GM21447 (cell line): ENCODE measurements at regions not wholly inside any gene's neighbourhood (a gene's known extent, or its start where the extent isn't known, plus 50 kb on each side); places are given as distances from the start of the nearest gene placed in this dataset.

Experiments
- ATAC-seq: cut with Tn5 transposase; IDR thresholded peaks from one replicate; pipeline ENCODE4 v1.9.1; 2021; ENCODE audit not compliant: unreplicated experiment

GRCh38 chr7:42858570-42858969 lies 53.3 kb downstream of the C7orf25 start:
- no peak for ATAC-seq

DNA sequence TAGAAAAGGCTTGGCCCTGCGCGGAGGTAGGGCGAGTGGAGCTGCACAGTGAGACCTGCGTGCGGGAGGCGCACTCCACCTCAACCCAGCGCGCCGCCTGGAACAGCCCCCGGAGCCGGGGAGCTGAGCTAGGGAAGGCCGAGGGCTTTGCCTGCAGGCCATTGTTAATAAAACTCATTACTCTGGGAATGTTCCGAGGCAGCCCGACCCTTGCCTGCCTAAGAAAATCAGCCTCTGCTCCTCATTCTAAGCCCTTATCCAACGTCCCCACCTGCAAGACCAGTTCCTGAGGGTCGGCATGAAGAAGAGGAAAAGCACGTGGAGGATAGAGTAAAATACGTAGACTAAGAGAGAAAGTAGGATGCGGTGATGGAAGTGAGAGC lies 55.3 kb downstream of the C7orf25 start:
- ATAC-seq, result no peak

- ATAC-seq, result no peak
These were observed 57.2 kb downstream of the C7orf25 start for GRCh38 chr7:42854571-42855118.

DNA sequence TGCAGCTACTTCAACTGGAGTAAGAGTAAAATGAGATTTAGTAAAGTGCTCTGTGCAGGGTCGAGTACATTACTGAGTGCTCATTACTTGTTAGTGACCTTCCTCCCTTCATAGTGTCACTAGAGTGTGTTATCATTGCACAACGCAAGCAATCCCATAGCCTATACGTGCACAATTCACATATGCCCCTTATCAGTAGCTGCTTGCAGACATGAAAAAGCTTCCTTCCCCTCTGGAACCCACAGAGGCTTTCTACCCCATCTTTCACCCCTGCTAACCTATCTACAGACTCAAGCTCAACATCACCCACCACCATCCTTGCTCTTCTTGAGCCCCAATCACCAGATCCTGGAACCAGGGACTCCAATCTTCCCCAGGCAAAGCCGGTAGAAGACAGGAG lies 59.3 kb downstream of the C7orf25 start:
- no peak for ATAC-seq

GRCh38 chr7:42843205-42843800 lies 68.6 kb downstream of the C7orf25 start:
- no peak for ATAC-seq

DNA sequence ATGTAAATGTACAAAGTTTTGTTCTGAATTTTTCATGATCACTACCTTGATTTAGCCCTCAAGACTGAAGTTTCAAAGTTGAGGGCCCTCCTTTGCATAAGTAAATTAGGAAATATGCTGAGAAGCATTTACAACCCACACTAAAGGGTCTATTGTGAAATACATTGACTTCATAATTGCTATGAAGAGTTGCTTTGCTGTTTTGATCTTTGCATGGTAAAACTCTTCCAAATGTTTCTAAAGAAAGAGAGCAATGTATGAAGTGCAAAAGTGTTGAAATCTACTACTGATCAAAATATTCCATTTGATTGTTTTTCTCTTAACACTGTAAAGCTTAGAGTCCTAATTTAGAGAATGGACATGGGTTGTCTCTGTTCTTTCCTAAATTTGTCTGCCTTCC lies 77.2 kb downstream of the C7orf25 start:
- no peak for ATAC-seq

GRCh38 chr7:42833411-42833810 lies 78.5 kb downstream of the C7orf25 start:
- ATAC-seq, result no peak

- ATAC-seq, result no peak
These were observed 79.2 kb downstream of the C7orf25 start for GRCh38 chr7:42832667-42833066.

DNA sequence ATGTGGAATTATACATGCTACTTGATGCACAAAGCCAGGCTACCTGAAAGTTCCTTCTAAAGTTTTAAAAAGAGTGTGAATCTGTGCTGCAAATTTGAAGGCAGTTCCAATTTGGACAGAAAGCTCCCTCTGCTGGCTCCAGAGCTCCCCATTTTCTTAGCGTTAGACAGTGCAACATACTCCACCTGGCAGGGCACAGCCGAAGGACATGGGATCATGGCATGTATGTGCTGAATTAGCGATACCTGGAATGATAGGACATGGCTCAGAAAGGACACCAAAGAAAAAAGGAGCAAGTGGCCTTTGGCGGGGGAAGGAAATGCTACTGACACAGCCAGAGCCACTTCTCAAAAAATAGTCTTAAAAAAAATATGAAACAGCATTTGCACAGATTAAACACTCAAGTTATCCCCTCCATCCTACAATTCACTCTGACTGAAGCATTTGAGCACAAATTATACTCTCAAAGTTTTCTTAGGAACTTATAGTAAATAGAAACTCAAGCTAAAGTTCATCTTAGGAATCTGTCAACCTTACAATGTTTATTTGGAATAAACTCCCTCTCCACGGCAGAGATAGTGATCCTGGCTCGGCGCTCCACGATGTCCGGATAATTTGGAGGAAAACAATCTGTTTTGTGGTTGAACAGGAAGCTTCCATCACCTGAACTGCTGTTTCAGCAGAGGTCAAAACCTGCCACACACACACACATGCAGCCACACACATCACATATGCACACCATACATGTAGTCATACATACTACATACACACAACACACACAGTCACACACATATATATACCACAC lies 80.0 kb downstream of the C7orf25 start:
- no peak for ATAC-seq

GRCh38 chr7:42831006-42831717 lies 80.7 kb downstream of the C7orf25 start:
- ATAC-seq, result no peak

DNA sequence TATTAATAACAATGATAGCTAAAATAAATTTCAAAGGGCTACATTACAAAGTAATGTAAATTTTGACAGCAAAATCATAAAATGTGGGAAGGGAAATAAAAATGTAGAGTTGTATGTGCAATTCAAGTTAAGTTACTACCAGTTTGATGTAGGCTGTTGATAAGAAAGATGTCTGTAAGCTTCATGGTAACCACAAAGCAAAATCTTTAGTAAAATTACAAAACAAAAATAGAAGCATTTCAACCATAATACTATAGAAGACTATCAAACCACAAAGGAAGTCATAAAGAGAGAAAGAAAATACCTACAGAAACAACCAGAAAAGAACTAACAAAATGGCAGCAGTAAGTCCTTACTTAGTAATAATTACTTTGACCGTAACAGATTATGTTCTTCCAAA lies 99.1 kb downstream of the C7orf25 start:
- ATAC-seq, result no peak

DNA sequence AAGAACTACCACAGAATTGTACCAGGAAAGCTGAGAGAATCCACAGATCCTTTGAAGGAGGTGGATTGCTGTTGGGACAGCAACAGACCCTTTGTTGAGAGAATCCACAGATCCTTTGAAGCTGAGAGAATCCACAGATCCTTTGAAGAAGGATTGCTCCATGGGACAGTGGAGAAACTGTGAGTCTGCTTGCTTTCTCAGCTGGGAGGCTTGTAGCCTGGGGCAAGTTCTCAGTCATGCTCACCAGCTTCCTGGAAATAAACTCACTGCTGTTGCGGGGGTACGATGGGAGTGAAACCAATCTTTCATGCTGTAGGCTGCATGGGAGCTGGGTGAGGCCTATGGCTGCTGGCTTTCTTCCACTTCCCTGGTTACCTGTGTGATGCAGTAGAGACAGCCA lies 106.3 kb downstream of the C7orf25 start:
- no peak for ATAC-seq

- ATAC-seq, result no peak
These were observed 117.2 kb downstream of the C7orf25 start for GRCh38 chr7:42794673-42795072.

DNA sequence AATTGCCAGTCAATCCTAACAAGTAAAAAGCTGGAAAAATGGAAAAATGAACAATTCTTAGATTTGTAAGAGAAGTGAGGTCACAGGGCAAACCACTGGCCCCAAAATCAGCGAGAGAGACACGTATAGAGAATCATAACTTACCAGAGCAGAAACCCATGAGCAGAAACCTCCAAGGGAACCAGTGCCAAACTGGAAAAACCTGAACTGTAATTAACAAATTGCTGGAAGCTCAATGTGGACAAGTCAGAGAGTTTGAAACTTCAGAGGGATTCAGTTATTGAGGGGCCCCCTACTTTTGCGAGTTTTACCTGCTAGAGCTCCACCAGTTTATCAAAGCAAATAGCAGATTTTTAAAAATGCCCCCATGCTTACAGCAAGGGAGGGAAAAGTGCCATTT lies 119.0 kb downstream of the C7orf25 start:
- no peak for ATAC-seq

DNA sequence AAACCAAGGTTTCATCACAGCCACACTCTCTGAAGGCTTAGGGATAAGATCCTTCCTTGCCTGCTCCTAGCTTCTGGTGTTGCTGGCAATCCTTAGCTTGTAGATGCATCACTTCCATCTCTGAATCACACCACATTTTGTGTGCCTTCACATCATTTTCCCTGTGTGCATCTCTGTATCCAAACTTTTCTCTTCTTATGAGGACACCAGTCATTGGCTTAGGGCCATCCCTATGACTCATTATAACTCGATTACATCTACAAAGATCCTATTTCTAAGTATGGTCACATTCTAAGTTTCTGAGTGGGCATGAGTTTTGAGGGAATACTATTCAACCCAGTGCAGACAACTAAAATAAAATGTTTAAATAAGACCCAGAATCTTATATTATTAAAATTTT lies 121.7 kb downstream of the C7orf25 start:
- ATAC-seq, result no peak

GRCh38 chr7:42774436-42774835 lies 137.4 kb downstream of the C7orf25 start:
- ATAC-seq, result no peak

- no peak for ATAC-seq
These were observed 141.8 kb downstream of the C7orf25 start for GRCh38 chr7:42770114-42770513.

DNA sequence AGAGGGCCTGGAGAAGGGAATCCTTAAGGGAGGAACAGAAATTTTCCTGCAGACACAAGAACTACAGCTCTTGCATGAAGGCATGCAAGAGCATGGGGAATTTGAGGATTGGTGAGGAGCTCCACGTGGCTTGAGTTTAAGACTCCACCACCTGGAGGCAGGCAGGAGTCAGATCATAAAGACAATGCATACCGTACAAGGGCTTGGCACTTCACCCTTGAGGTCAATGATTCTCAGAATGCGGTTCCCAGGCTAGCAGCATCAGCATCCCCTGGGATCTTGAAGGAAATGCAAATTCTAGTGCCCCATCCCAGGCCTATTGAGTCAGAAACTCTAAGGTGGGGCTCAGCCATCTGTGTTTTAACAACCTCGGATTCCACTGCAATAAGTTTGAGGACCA lies 143.8 kb downstream of the C7orf25 start:
- no peak for ATAC-seq

DNA sequence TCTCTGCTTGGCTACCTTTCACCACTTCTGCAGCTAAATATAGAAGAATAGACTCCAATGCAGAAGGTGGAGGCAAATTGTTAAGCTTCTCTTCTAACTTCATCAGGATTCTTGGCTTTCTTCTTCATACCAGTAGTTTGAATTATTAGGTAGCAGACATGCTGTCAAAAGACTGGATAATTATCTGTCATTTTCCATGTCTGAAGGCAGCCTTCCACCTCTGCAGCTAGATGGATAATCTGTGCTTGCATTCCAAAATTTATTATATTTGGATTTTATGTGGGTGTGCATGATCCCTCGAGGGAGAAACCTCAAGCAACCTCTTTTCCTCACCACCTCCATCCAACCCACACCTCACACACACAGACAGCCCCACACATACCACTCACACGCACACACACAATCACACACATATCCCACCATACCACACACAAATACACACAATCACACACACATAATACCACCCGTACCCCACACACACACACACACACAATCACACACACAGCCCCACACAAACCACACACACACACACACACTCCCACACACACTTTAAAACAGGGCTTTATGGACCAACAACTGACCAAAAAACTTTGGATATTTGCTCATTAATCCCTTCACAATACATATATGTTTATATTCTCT lies 145.0 kb downstream of the C7orf25 start:
- no peak for ATAC-seq

GRCh38 chr7:42765931-42766330 lies 145.9 kb downstream of the C7orf25 start:
- no peak for ATAC-seq

DNA sequence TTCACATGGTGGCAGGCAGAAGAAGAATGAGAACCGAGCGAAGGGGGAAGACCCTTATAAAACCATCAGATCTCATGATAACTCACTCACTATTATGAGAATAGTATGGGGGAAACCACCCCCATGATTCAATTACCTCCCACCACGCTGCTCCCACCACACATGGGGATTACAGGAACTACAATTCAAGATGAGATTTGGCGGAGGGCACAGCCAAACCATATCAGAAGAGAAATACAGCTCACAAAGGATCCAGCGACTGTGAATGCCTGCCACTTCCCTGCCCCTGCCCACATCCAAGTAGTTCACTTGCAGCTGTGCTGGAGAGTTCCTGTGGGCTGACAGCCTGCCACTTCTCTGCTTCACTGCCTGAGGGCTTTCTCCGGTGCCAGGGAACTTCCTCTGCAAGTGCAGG lies 148.7 kb downstream of the C7orf25 start:
- no peak for ATAC-seq
